Body of pancreas (tissue), 4 donors: ENCODE measurements at regions not wholly inside any gene's neighbourhood (a gene's known extent, or its start where the extent isn't known, plus 50 kb on each side); places are given as distances from the start of the nearest gene placed in this dataset.

Experiments used
- ATAC-seq: fragments of 150-250 bp; one replicate; pipeline ENCODE4 v1.9.1; 2016
- DNase-seq, 4 donors: peaks; one replicate each; pipeline ENCODE4 v3.0.0-alpha.2; 2019
- H3K27ac ChIP-seq, 4 donors: fragments of 200-600 bp; sonication (generic); 1 replicate in 3 of 4; 2 replicates in 1 of 4; pipeline versions ENCODE4 v1.5.1 to v1.6.1; 2016 to 2019; ENCODE audit warnings: mild to moderate bottlenecking in 1 of 4, mixed read lengths in 1 of 4, moderate library complexity in 1 of 4
- H3K27me3 ChIP-seq, 2 donors: fragments of 200-600 bp; sonication (generic); one replicate each; pipeline ENCODE4 v1.6.0; 2016; ENCODE audit warnings: mild to moderate bottlenecking in 1 of 2
- H3K36me3 ChIP-seq, 2 donors: fragments of 200-600 bp; sonication (generic); replicated peaks in 1 of 2; 2 replicates each; pipeline ENCODE4 v1.5.1; 2016; ENCODE audit warnings: low read depth in 2 of 2; ENCODE audit not compliant: insufficient read depth in 1 of 2
- H3K4me1 ChIP-seq: fragments of 200-600 bp; sonication (generic); one replicate; pipeline ENCODE4 v1.6.0; 2016
- H3K4me3 ChIP-seq, 2 donors: fragments of 200-600 bp; sonication (generic); 1 replicate in 1 of 2; 2 replicates in 1 of 2; pipeline ENCODE4 v1.5.1; 2016 to 2019
- H3K9me3 ChIP-seq, 3 donors: fragments of 200-600 bp; sonication (generic); 1 replicate in 2 of 3; 2 replicates in 1 of 3; pipeline ENCODE4 v1.5.1; 2016
- POLR2A ChIP-seq, 3 donors: fragments of 450-650 bp; IDR thresholded peaks; one replicate each; pipeline ENCODE4 v1.6.1; 2016; ENCODE audit warnings: antibody characterized with exemption in 3 of 3, mild to moderate bottlenecking in 2 of 3
- WGBS, 2 donors: methylation state at CpG; one replicate each; pipeline ENCODE4 v1.1.5; 2017; 5-methylcytosine and 5-hydroxymethylcytosine counted together
- intact Hi-C: fragments of 100-400 bp; cut with DNase I; formaldehyde crosslinking; loops from one replicate; pipeline ENCODE4 v1.15.1; 2023
- TF ChIP-seq, protein P1 (sequence below), 7 experiments: fragments of 450-650 bp in 4 of 7; fragments of 200-600 bp in 3 of 7; sonication (generic) in 3 of 7; IDR thresholded peaks; one replicate each; pipeline ENCODE4 v1.5.1; 2016 to 2019; ENCODE audit warnings: antibody characterized with exemption in 7 of 7

DNA sequence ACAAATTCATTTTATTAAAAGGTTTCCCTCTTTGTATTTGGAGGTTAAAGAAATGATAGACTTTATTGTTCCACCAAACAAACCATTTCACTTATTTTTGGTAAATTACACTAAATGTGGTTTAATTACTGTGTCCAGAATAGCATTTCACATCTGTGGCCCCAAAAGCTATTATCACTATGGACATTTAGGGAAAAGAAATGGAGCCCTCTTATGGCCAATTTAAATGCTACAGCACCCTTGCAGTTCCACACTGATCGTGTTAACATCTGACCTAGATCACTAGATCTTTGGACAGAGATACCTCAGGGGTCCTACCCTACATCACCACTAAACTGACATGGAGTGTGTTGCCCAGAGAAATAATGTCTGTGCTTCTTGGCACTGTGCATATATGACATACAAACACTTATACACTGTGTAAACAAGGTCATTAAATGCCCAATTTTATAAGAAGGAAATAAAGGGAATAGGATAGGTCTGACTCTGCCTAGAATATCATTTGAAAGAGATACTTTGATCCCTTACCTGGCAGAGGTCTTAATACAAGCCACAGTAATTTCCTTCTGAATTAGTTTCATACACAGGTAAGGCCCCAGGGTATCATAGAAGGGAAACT, 163.9 kb downstream of the KDR start:
- ATAC-seq (no peak), DNase-seq (no peak)
- Histone ChIP-seq H3K27ac (no peak overlapping the region), H3K9me3 (no peaks in the 10 kb centered on the region), H3K4me3 (no peak overlapping the region), H3K27me3 (no peaks in the 10 kb centered on the region), H3K36me3 (no peaks in the 10 kb centered on the region), H3K4me1 (no peaks in the 10 kb centered on the region)
- intact Hi-C loops = no loop called here
- 4 to 6% methylated on average over 1 of the region's 1 CpG for WGBS, 2 donors
- TF ChIP-seq, protein P1, sequence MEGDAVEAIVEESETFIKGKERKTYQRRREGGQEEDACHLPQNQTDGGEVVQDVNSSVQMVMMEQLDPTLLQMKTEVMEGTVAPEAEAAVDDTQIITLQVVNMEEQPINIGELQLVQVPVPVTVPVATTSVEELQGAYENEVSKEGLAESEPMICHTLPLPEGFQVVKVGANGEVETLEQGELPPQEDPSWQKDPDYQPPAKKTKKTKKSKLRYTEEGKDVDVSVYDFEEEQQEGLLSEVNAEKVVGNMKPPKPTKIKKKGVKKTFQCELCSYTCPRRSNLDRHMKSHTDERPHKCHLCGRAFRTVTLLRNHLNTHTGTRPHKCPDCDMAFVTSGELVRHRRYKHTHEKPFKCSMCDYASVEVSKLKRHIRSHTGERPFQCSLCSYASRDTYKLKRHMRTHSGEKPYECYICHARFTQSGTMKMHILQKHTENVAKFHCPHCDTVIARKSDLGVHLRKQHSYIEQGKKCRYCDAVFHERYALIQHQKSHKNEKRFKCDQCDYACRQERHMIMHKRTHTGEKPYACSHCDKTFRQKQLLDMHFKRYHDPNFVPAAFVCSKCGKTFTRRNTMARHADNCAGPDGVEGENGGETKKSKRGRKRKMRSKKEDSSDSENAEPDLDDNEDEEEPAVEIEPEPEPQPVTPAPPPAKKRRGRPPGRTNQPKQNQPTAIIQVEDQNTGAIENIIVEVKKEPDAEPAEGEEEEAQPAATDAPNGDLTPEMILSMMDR (IDR thresholded peaks at IDR 0.05) = peak in 5 of 7 experiments; percentile 27 to 48 (median 36)
- no peak for TF ChIP-seq POLR2A (IDR thresholded peaks at IDR 0.05)

GRCh38 chr4:54959651-54960116, 165.7 kb downstream of the KDR start:
- 70 to 75% methylated on average over 3 of the region's 3 CpGs for WGBS, 2 donors
- intact Hi-C loops = no loop called here
- H3K27me3 ChIP-seq = no peaks in the 10 kb centered on the region
- H3K27ac ChIP-seq = no peak overlapping the region
- DNase-seq (no peak), ATAC-seq (no peak)
- TF ChIP-seq, protein P1 (IDR thresholded peaks at IDR 0.05) = no peak
- no peak for TF ChIP-seq POLR2A (IDR thresholded peaks at IDR 0.05)
- no peaks in the 10 kb centered on the region for H3K4me1 ChIP-seq
- H3K4me3 ChIP-seq = no peak overlapping the region
- no peaks in the 10 kb centered on the region for H3K36me3 ChIP-seq
- no peaks in the 10 kb centered on the region for H3K9me3 ChIP-seq

DNA sequence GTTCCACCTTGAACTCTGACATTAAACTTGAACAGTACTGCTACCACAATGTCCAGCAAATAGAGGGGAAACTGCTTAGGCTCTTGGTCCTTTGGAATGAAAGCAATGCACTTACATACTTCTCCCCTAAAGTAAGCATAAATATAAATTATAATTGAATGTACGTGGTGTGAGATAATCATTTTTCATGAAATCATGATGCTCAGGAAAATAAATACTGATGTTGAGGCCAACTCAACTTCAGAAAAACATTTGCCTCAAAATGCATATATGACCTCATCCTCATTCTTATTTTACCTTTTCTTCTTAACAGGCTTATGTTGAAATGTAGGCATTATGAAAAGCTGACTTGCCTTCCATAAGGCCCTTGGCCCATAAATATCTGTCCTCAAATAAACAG, 166.3 kb downstream of the KDR start:
- DNase-seq (no peak), ATAC-seq (no peak)
- no peak overlapping the region for H3K27ac ChIP-seq
- intact Hi-C loops = no loop called here
- no peaks in the 10 kb centered on the region for H3K9me3 ChIP-seq
- TF ChIP-seq, protein P1 (IDR thresholded peaks at IDR 0.05) = no peak
- no peak for TF ChIP-seq POLR2A (IDR thresholded peaks at IDR 0.05)
- H3K27me3 ChIP-seq = no peaks in the 10 kb centered on the region
- 81 to 82% methylated on average over 1 of the region's 1 CpG for WGBS, 2 donors
- H3K4me1 ChIP-seq = no peaks in the 10 kb centered on the region
- no peaks in the 10 kb centered on the region for H3K36me3 ChIP-seq
- H3K4me3 ChIP-seq = no peak overlapping the region

- 79 to 84% methylated on average over 6 of the region's 6 CpGs for WGBS, 2 donors
- H3K9me3 ChIP-seq = no peaks in the 10 kb centered on the region
- TF ChIP-seq POLR2A (IDR thresholded peaks at IDR 0.05) = no peak
- TF ChIP-seq, protein P1 (IDR thresholded peaks at IDR 0.05) = no peak
- no peaks in the 10 kb centered on the region for H3K27me3 ChIP-seq
- H3K4me3 ChIP-seq = no peak overlapping the region
- no peaks in the 10 kb centered on the region for H3K4me1 ChIP-seq
- no peak for DNase-seq
- no peak for ATAC-seq
- no peaks in the 10 kb centered on the region for H3K36me3 ChIP-seq
- intact Hi-C loops = no loop called here
- H3K27ac ChIP-seq = no peak overlapping the region
These were observed 167.2 kb downstream of the KDR start for GRCh38 chr4:54958236-54958635.
